ENCODE measurements at regions not wholly inside any gene's neighbourhood (a gene's known extent, or its start where the extent isn't known, plus 50 kb on each side); places are given as distances from the start of the nearest gene placed in this dataset.

- Mint-ChIP-seq H3K27me3 (peaks cover 32% of the 10 kb centered on the region), H3K4me3 (no peak overlapping the region), H3K36me3 (ENCODE audit: low read depth) (no peaks in the 10 kb centered on the region), H3K27ac (no peak overlapping the region), H3K4me1 (ENCODE audit: low read depth) (no peaks in the 10 kb centered on the region), H3K9me3 (no peaks in the 10 kb centered on the region)
- intact Hi-C loops (cut with micrococcal nuclease): no loop called here
Observed at GRCh38 chr12:113667095-113667494, 195.4 kb upstream of the LHX5 start.

- no peaks in the 10 kb centered on the region for H3K4me1 Mint-ChIP-seq (ENCODE audit: low read depth)
- peaks cover 26% of the 10 kb centered on the region for H3K27me3 Mint-ChIP-seq
- H3K27ac Mint-ChIP-seq: no peak overlapping the region
- H3K9me3 Mint-ChIP-seq: no peaks in the 10 kb centered on the region
- H3K36me3 Mint-ChIP-seq (ENCODE audit: low read depth): no peaks in the 10 kb centered on the region
- intact Hi-C loops (cut with micrococcal nuclease): no loop called here
- H3K4me3 Mint-ChIP-seq: no peak overlapping the region
Observed at GRCh38 chr12:113666223-113666622, 194.6 kb upstream of the LHX5 start.

- Mint-ChIP-seq H3K9me3 (no peaks in the 10 kb centered on the region), H3K4me3 (no peak overlapping the region), H3K36me3 (ENCODE audit: low read depth) (no peaks in the 10 kb centered on the region), H3K27me3 (peaks cover 22% of the 10 kb centered on the region), H3K4me1 (ENCODE audit: low read depth) (no peaks in the 10 kb centered on the region), H3K27ac (no peak overlapping the region)
- intact Hi-C loops (cut with micrococcal nuclease): no loop called here
Observed at GRCh38 chr12:113665457-113665856, 193.8 kb upstream of the LHX5 start.

- Mint-ChIP-seq H3K36me3 (ENCODE audit: low read depth) (no peaks in the 10 kb centered on the region), H3K27ac (no peak overlapping the region), H3K4me3 (no peak overlapping the region), H3K4me1 (ENCODE audit: low read depth) (no peaks in the 10 kb centered on the region), H3K27me3 (peaks cover 12% of the 10 kb centered on the region), H3K9me3 (no peaks in the 10 kb centered on the region)
- intact Hi-C loops (cut with micrococcal nuclease): no loop called here
Observed at GRCh38 chr12:113664224-113664681, 192.6 kb upstream of the LHX5 start.

GRCh38 chr12:113663396-113663795 is 191.7 kb upstream of the LHX5 start:
- no peaks in the 10 kb centered on the region for H3K36me3 Mint-ChIP-seq (ENCODE audit: low read depth)
- H3K4me3 Mint-ChIP-seq: no peak overlapping the region
- H3K9me3 Mint-ChIP-seq: no peaks in the 10 kb centered on the region
- intact Hi-C loops (cut with micrococcal nuclease): no loop called here
- H3K27me3 Mint-ChIP-seq: peaks cover 9% of the 10 kb centered on the region
- H3K4me1 Mint-ChIP-seq (ENCODE audit: low read depth): no peaks in the 10 kb centered on the region
- H3K27ac Mint-ChIP-seq: no peak overlapping the region

- H3K4me3 Mint-ChIP-seq: no peak overlapping the region
- intact Hi-C loops (cut with micrococcal nuclease): no loop called here
- H3K4me1 Mint-ChIP-seq (ENCODE audit: low read depth): no peaks in the 10 kb centered on the region
- H3K9me3 Mint-ChIP-seq: peaks cover 9% of the 10 kb centered on the region
- H3K27me3 Mint-ChIP-seq: peaks cover 5% of the 10 kb centered on the region
- H3K27ac Mint-ChIP-seq: no peak overlapping the region
- H3K36me3 Mint-ChIP-seq (ENCODE audit: low read depth): no peaks in the 10 kb centered on the region
Observed at GRCh38 chr12:113660936-113661335, 189.3 kb upstream of the LHX5 start.

GRCh38 chr12:113659416-113659815 is 187.7 kb upstream of the LHX5 start:
- H3K9me3 Mint-ChIP-seq: peaks cover 9% of the 10 kb centered on the region
- H3K4me1 Mint-ChIP-seq (ENCODE audit: low read depth): no peaks in the 10 kb centered on the region
- no peaks in the 10 kb centered on the region for H3K36me3 Mint-ChIP-seq (ENCODE audit: low read depth)
- H3K27ac Mint-ChIP-seq: no peak overlapping the region
- peaks cover 5% of the 10 kb centered on the region for H3K27me3 Mint-ChIP-seq
- H3K4me3 Mint-ChIP-seq: no peak overlapping the region
- intact Hi-C loops (cut with micrococcal nuclease): no loop called here

- intact Hi-C loops (cut with micrococcal nuclease): no loop called here
- Mint-ChIP-seq H3K27ac (no peak overlapping the region), H3K36me3 (ENCODE audit: low read depth) (no peaks in the 10 kb centered on the region), H3K4me1 (ENCODE audit: low read depth) (no peaks in the 10 kb centered on the region), H3K27me3 (peaks cover 5% of the 10 kb centered on the region), H3K9me3 (peaks cover 9% of the 10 kb centered on the region), H3K4me3 (no peak overlapping the region)
Observed at GRCh38 chr12:113659015-113659414, 187.3 kb upstream of the LHX5 start.

GRCh38 chr12:113658006-113658655 is 186.5 kb upstream of the LHX5 start:
- Mint-ChIP-seq H3K27ac (no peak overlapping the region), H3K9me3 (peaks cover 9% of the 10 kb centered on the region), H3K4me3 (no peak overlapping the region), H3K27me3 (peaks cover 5% of the 10 kb centered on the region), H3K36me3 (ENCODE audit: low read depth) (no peaks in the 10 kb centered on the region), H3K4me1 (ENCODE audit: low read depth) (no peaks in the 10 kb centered on the region)
- intact Hi-C loops (cut with micrococcal nuclease): no loop called here

- H3K4me3 Mint-ChIP-seq: no peak overlapping the region
- no peak overlapping the region for H3K27ac Mint-ChIP-seq
- H3K9me3 Mint-ChIP-seq: peaks cover 9% of the 10 kb centered on the region
- intact Hi-C loops (cut with micrococcal nuclease): no loop called here
- no peaks in the 10 kb centered on the region for H3K4me1 Mint-ChIP-seq (ENCODE audit: low read depth)
- H3K27me3 Mint-ChIP-seq: peaks cover 7% of the 10 kb centered on the region
- no peaks in the 10 kb centered on the region for H3K36me3 Mint-ChIP-seq (ENCODE audit: low read depth)
Observed at GRCh38 chr12:113655919-113656318, 184.2 kb upstream of the LHX5 start.

GRCh38 chr12:113655479-113655878 is 183.8 kb upstream of the LHX5 start:
- Mint-ChIP-seq H3K4me3 (no peak overlapping the region), H3K27me3 (peaks cover 7% of the 10 kb centered on the region), H3K36me3 (ENCODE audit: low read depth) (no peaks in the 10 kb centered on the region), H3K4me1 (ENCODE audit: low read depth) (no peaks in the 10 kb centered on the region), H3K27ac (no peak overlapping the region), H3K9me3 (peaks cover 9% of the 10 kb centered on the region)
- intact Hi-C loops (cut with micrococcal nuclease): no loop called here

- H3K4me3 Mint-ChIP-seq: no peak overlapping the region
Observed at GRCh38 chr12:113651662-113652061, 180.0 kb upstream of the LHX5 start.

GRCh38 chr12:113650476-113650875 is 178.8 kb upstream of the LHX5 start:
- Mint-ChIP-seq H3K4me1 (ENCODE audit: low read depth) (no peaks in the 10 kb centered on the region), H3K9me3 (no peaks in the 10 kb centered on the region), H3K27ac (no peak overlapping the region), H3K27me3 (peaks cover 30% of the 10 kb centered on the region), H3K4me3 (no peak overlapping the region), H3K36me3 (ENCODE audit: low read depth) (no peaks in the 10 kb centered on the region)
- intact Hi-C loops (cut with micrococcal nuclease): no loop called here

More at GRCh38 chr12:113651662-113652061, 180.0 kb upstream of the LHX5 start:
- peaks cover 6% of the 10 kb centered on the region for H3K9me3 Mint-ChIP-seq
- H3K36me3 Mint-ChIP-seq (ENCODE audit: low read depth): no peaks in the 10 kb centered on the region
- peaks cover 30% of the 10 kb centered on the region for H3K27me3 Mint-ChIP-seq
- intact Hi-C loops (cut with micrococcal nuclease): no loop called here
- no peak overlapping the region for H3K27ac Mint-ChIP-seq
- no peaks in the 10 kb centered on the region for H3K4me1 Mint-ChIP-seq (ENCODE audit: low read depth)

GRCh38 chr12:113649256-113649830 is 177.7 kb upstream of the LHX5 start:
- H3K4me3 Mint-ChIP-seq: no peak overlapping the region
- H3K9me3 Mint-ChIP-seq: no peaks in the 10 kb centered on the region
- H3K27ac Mint-ChIP-seq: no peak overlapping the region
- no peaks in the 10 kb centered on the region for H3K36me3 Mint-ChIP-seq (ENCODE audit: low read depth)
- no peaks in the 10 kb centered on the region for H3K4me1 Mint-ChIP-seq (ENCODE audit: low read depth)
- intact Hi-C loops (cut with micrococcal nuclease): no loop called here
- H3K27me3 Mint-ChIP-seq: peaks cover 34% of the 10 kb centered on the region

GRCh38 chr12:113647048-113647447 is 175.4 kb upstream of the LHX5 start:
- no peaks in the 10 kb centered on the region for H3K9me3 Mint-ChIP-seq
- no peaks in the 10 kb centered on the region for H3K36me3 Mint-ChIP-seq (ENCODE audit: low read depth)
- H3K4me1 Mint-ChIP-seq (ENCODE audit: low read depth): no peaks in the 10 kb centered on the region
- intact Hi-C loops (cut with micrococcal nuclease): loop anchor here (2.0 kb wide), 1 partner anchor 266 kb away; no protein-coding TSS in a partner anchor
- peaks cover 42% of the 10 kb centered on the region for H3K27me3 Mint-ChIP-seq
- no peak overlapping the region for H3K27ac Mint-ChIP-seq
- H3K4me3 Mint-ChIP-seq: no peak overlapping the region
